Activated CD4-positive, alpha-beta memory T cell treated with anti-CD3 and anti-CD28 coated beads, Interleukin-2, amount 10 ng/mL, durations not matched to agents 7 days and 5 days (primary cell): ENCODE measurements at regions not wholly inside any gene's neighbourhood (a gene's known extent, or its start where the extent isn't known, plus 50 kb on each side); places are given as distances from the start of the nearest gene placed in this dataset.
"Not testable (repeated sequence)": the region's sequence is repeated elsewhere in the genome, so short reads cannot be mapped to it uniquely, and the experiment has no call there.

Experiments used
- CTCF ChIA-PET: fragments of 350-600 bp; sonication (Branson Sonifier 250); formaldehyde crosslinking; loops from one replicate; lab custom pipeline; 2021; ENCODE audit warnings: antibody characterized with exemption, inconsistent platforms; lab: Charles Lee
- POLR2A ChIA-PET: fragments of 350-600 bp; sonication (Branson Sonifier 250); formaldehyde crosslinking; loops from one replicate; lab custom pipeline; 2021; ENCODE audit warnings: antibody characterized with exemption; lab: Charles Lee
- DNase-seq: peaks from one replicate; pipeline ENCODE4 v3.0.0-alpha.2; 2020
- H3K27ac Mint-ChIP-seq: one replicate; pipeline ENCODE4 v1.8.0; 2021; ENCODE audit warnings: mild to moderate bottlenecking, mixed read lengths
- H3K27me3 Mint-ChIP-seq: one replicate; pipeline ENCODE4 v1.8.0; 2021; ENCODE audit warnings: mixed read lengths
- H3K36me3 Mint-ChIP-seq: one replicate; pipeline ENCODE4 v1.8.0; 2021; ENCODE audit warnings: low read depth, mixed read lengths
- H3K4me1 Mint-ChIP-seq: one replicate; pipeline ENCODE4 v1.8.0; 2021; ENCODE audit warnings: mixed read lengths
- H3K4me3 Mint-ChIP-seq: one replicate; pipeline ENCODE4 v1.8.0; 2021; ENCODE audit warnings: mild to moderate bottlenecking, mixed read lengths
- H3K9me3 Mint-ChIP-seq: one replicate; pipeline ENCODE4 v1.8.0; 2021; ENCODE audit warnings: mixed read lengths

DNA sequence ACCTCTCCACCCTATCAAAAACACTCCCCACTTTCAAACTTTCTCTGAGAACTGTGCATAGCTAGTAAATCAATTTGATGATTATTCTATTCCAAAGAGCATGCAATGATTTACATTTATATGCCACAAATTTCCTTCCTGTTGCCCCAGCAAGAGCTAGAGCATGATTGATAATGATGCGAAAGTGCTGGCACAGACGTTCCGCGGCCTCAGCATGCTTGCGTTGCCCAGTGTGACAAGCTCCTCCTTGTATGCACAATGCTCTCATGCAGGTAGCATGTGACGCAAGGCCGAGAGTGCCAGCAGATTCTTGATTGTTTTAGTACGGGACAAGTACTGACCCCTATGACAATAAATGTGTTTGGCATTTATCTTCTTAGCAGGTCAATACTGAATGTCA lies 696.3 kb upstream of the SLC35B3 start:
- no peak for DNase-seq
- POLR2A ChIA-PET = no interaction called here
- Mint-ChIP-seq H3K4me1 (no peaks in the 10 kb centered on the region), H3K9me3 (peaks cover 6% of the 10 kb centered on the region), H3K36me3 (no peaks in the 10 kb centered on the region), H3K4me3 (no peak overlapping the region), H3K27me3 (no peaks in the 10 kb centered on the region), H3K27ac (no peak overlapping the region)
- CTCF ChIA-PET = no interaction called here

- H3K36me3 Mint-ChIP-seq = no peaks in the 10 kb centered on the region
- H3K4me3 Mint-ChIP-seq = no peak overlapping the region
- ChIA-PET POLR2A (no interaction called here), CTCF (no interaction called here)
- peaks cover 7% of the 10 kb centered on the region for H3K9me3 Mint-ChIP-seq
- no peak overlapping the region for H3K27ac Mint-ChIP-seq
- no peaks in the 10 kb centered on the region for H3K4me1 Mint-ChIP-seq
- no peaks in the 10 kb centered on the region for H3K27me3 Mint-ChIP-seq
- DNase-seq = no peak
Observed at GRCh38 chr6:9131201-9131600, 695.9 kb upstream of the SLC35B3 start.

DNA sequence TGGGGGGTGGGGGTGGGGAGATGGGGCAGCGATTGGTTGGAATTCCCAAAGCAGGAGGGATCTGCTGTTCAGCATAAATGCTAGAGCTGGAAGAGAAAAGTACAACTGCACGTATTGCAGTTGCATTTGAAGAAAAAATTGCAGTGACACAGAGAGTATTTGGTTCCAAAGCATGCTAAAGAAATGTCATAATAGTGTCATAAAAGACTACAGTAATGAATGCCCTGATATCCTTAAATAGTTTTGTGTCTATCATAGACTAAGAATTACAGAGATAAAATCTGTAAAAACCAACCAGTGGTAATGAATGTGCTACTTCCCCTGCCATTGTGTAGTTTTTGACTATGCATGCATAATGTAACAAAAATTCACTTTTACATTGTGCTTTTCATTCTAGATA lies 693.6 kb upstream of the SLC35B3 start:
- POLR2A ChIA-PET = no interaction called here
- H3K9me3 Mint-ChIP-seq = peaks cover 9% of the 10 kb centered on the region

GRCh38 chr6:9126878-9127560 lies 691.7 kb upstream of the SLC35B3 start:
- Mint-ChIP-seq H3K4me1 (no peaks in the 10 kb centered on the region), H3K4me3 (no peak overlapping the region), H3K27ac (no peak overlapping the region), H3K27me3 (no peaks in the 10 kb centered on the region), H3K9me3 (peaks cover 9% of the 10 kb centered on the region), H3K36me3 (no peaks in the 10 kb centered on the region)
- CTCF ChIA-PET = no interaction called here
- DNase-seq = no peak
- POLR2A ChIA-PET = no interaction called here

More for the DNA sequence above, 693.6 kb upstream of the SLC35B3 start:
- DNase-seq = no peak
- Mint-ChIP-seq H3K36me3 (no peaks in the 10 kb centered on the region), H3K27ac (no peak overlapping the region), H3K4me1 (no peaks in the 10 kb centered on the region), H3K4me3 (no peak overlapping the region), H3K27me3 (no peaks in the 10 kb centered on the region)
- CTCF ChIA-PET = no interaction called here

GRCh38 chr6:9126034-9126433 lies 690.7 kb upstream of the SLC35B3 start:
- H3K27me3 Mint-ChIP-seq, H3K4me1 Mint-ChIP-seq, CTCF ChIA-PET, POLR2A ChIA-PET, H3K27ac Mint-ChIP-seq, DNase-seq, H3K36me3 Mint-ChIP-seq, H3K4me3 Mint-ChIP-seq: not testable (repeated sequence)
- H3K9me3 Mint-ChIP-seq = peaks cover 12% of the 10 kb centered on the region

GRCh38 chr6:9121549-9121948 lies 686.2 kb upstream of the SLC35B3 start:
- Mint-ChIP-seq H3K9me3 (peaks cover 6% of the 10 kb centered on the region), H3K4me1 (no peaks in the 10 kb centered on the region), H3K27me3 (no peaks in the 10 kb centered on the region), H3K36me3 (no peaks in the 10 kb centered on the region), H3K4me3 (no peak overlapping the region), H3K27ac (no peak overlapping the region)
- ChIA-PET CTCF (no interaction called here), POLR2A (no interaction called here)
- DNase-seq = no peak

GRCh38 chr6:9116026-9116425 lies 680.7 kb upstream of the SLC35B3 start:
- no peak for DNase-seq
- Mint-ChIP-seq H3K27ac (no peak overlapping the region), H3K9me3 (no peaks in the 10 kb centered on the region), H3K4me3 (no peak overlapping the region), H3K4me1 (no peaks in the 10 kb centered on the region), H3K36me3 (no peaks in the 10 kb centered on the region), H3K27me3 (no peaks in the 10 kb centered on the region)
- ChIA-PET POLR2A (no interaction called here), CTCF (no interaction called here)

DNA sequence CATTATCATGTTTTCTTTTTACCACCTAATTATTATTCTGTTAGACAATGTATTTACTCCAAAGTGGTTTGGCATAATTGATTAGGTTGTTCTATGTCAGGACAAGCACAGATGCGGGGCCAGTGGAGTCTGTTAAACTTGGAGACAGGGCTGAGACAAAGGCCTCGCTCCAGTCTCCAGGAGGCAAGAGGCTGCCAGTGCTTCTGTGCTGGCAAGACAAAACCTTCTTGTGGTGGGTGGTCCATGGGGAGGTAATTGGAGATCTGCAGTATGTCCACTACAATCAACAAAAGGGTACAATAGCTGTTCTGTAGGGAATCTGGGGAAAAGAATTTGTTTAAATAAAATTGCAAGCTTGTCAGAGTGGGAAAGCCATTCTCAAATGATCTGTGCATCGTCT lies 677.2 kb upstream of the SLC35B3 start:
- Mint-ChIP-seq H3K27ac (no peak overlapping the region), H3K36me3 (no peaks in the 10 kb centered on the region), H3K27me3 (no peaks in the 10 kb centered on the region), H3K4me3 (no peak overlapping the region), H3K4me1 (no peaks in the 10 kb centered on the region), H3K9me3 (peaks cover 3% of the 10 kb centered on the region)
- POLR2A ChIA-PET = no interaction called here
- no peak for DNase-seq
- CTCF ChIA-PET = no interaction called here

- Mint-ChIP-seq H3K4me3 (no peak overlapping the region), H3K36me3 (no peaks in the 10 kb centered on the region), H3K27ac (no peak overlapping the region), H3K9me3 (peaks cover 7% of the 10 kb centered on the region), H3K27me3 (no peaks in the 10 kb centered on the region), H3K4me1 (no peaks in the 10 kb centered on the region)
- CTCF ChIA-PET = no interaction called here
- DNase-seq = no peak
- POLR2A ChIA-PET = no interaction called here
Observed at GRCh38 chr6:9103876-9104521, 668.7 kb upstream of the SLC35B3 start.

- no peak overlapping the region for H3K27ac Mint-ChIP-seq
- H3K27me3 Mint-ChIP-seq = no peaks in the 10 kb centered on the region
- H3K9me3 Mint-ChIP-seq = peaks cover 7% of the 10 kb centered on the region
- ChIA-PET CTCF (no interaction called here), POLR2A (no interaction called here)
- H3K4me1 Mint-ChIP-seq = no peaks in the 10 kb centered on the region
- DNase-seq = no peak
- H3K36me3 Mint-ChIP-seq = no peaks in the 10 kb centered on the region
- H3K4me3 Mint-ChIP-seq = no peak overlapping the region
Observed at GRCh38 chr6:9101920-9102319, 666.6 kb upstream of the SLC35B3 start.

- no peaks in the 10 kb centered on the region for H3K27me3 Mint-ChIP-seq
- no peaks in the 10 kb centered on the region for H3K36me3 Mint-ChIP-seq
- no peak for DNase-seq
- H3K4me1 Mint-ChIP-seq = no peaks in the 10 kb centered on the region
- ChIA-PET POLR2A (no interaction called here), CTCF (no interaction called here)
- no peak overlapping the region for H3K4me3 Mint-ChIP-seq
- H3K9me3 Mint-ChIP-seq = peaks cover 7% of the 10 kb centered on the region
- H3K27ac Mint-ChIP-seq = no peak overlapping the region
Observed at GRCh38 chr6:9100869-9101580, 665.7 kb upstream of the SLC35B3 start.

DNA sequence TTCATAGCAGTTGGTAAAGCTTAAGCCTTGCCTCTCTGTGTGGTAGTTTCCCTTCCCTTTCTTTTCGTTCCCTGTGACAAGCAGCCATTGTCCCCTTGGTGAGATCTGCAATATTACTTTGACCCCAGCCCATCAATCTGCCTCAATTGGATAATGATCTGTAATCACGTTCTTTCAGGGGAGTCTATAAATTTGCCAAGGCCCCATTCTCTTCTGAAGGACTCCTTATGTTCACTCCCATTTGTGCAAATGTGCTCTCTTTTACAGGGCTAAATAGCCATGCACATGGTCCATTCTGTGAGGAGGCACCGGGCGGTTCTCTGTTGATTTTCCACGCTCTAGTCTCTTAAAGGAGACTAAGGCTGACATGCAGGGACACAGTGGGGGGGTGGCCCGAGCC lies 660.4 kb upstream of the SLC35B3 start:
- no peaks in the 10 kb centered on the region for H3K36me3 Mint-ChIP-seq
- H3K27ac Mint-ChIP-seq = no peak overlapping the region
- H3K4me3 Mint-ChIP-seq = no peak overlapping the region
- no peaks in the 10 kb centered on the region for H3K27me3 Mint-ChIP-seq
- no peaks in the 10 kb centered on the region for H3K4me1 Mint-ChIP-seq
- no peak for DNase-seq
- peaks cover 2% of the 10 kb centered on the region for H3K9me3 Mint-ChIP-seq
- ChIA-PET CTCF (no interaction called here), POLR2A (no interaction called here)

DNA sequence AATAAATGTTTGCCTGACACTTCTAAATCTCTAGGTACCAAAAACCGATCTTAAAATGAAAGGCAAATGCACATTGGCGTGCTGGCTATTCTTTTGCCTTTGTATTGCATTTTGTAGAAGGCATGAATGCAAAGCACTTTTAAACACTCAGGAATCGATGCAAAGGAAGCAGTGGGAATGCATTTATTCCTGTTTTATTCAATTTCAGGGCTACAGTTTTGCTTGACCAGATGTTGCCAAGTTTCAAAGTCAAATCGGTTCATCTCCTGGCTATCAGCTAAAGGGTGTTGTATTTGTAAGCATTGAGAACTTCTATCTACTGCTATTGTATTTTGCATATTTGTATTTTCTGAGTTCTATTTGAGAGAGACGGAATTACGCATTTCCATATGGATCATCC lies 659.8 kb upstream of the SLC35B3 start:
- no peak overlapping the region for H3K4me3 Mint-ChIP-seq
- no peaks in the 10 kb centered on the region for H3K4me1 Mint-ChIP-seq
- ChIA-PET CTCF (no interaction called here), POLR2A (no interaction called here)
- H3K27me3 Mint-ChIP-seq = no peaks in the 10 kb centered on the region
- H3K36me3 Mint-ChIP-seq = no peaks in the 10 kb centered on the region
- DNase-seq = no peak
- H3K27ac Mint-ChIP-seq = no peak overlapping the region
- no peaks in the 10 kb centered on the region for H3K9me3 Mint-ChIP-seq

DNA sequence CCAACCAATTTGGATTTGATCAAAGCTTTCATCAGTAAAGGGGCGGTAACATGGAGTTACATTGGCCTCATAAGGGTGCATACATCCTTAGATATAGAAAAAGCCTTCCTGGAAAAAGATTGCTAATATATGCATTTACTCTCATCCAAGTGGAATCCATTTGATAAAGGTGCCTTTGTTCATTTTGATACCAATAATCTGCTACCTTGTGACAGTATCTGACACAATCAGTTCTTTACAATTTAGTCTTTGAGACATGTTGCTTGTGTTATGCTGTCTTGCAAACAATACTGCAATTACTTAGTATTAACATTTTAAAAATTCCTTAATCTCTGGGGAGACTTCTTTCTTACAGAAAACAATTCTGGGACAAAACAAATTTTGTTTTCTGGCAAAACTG lies 654.4 kb upstream of the SLC35B3 start:
- Mint-ChIP-seq H3K36me3 (no peaks in the 10 kb centered on the region), H3K4me3 (no peak overlapping the region), H3K27ac (no peak overlapping the region), H3K9me3 (peaks cover 2% of the 10 kb centered on the region), H3K27me3 (no peaks in the 10 kb centered on the region), H3K4me1 (no peaks in the 10 kb centered on the region)
- POLR2A ChIA-PET = no interaction called here
- CTCF ChIA-PET = no interaction called here
- DNase-seq = no peak
